K562 (cell line): ENCODE measurements at regions not wholly inside any gene's neighbourhood (a gene's known extent, or its start where the extent isn't known, plus 50 kb on each side); places are given as distances from the start of the nearest gene placed in this dataset.

Experiments used
- AFF1 ChIP-seq, 2 experiments: fragments of 450-650 bp; IDR thresholded peaks; 2 replicates each; pipeline ENCODE4 v1.6.1; 2018; ENCODE audit warnings: mild to moderate bottlenecking in 2 of 2, low read depth in 1 of 2; ENCODE audit not compliant: partially characterized antibody in 2 of 2
- GATAD2B ChIP-seq: fragments of 450-650 bp; IDR thresholded peaks from 2 replicates; pipeline ENCODE4 v1.6.1; 2017; ENCODE audit warnings: mild to moderate bottlenecking, borderline replicate concordance
- MLX ChIP-seq, 2 experiments: fragments of 450-650 bp in 1 of 2; sonication (generic) in 1 of 2; formaldehyde crosslinking; conservative IDR thresholded peaks; 2 replicates each; pipeline versions ENCODE4 v1.4.0 to v1.8.1; 2020 to 2022; ENCODE audit warnings: mild to moderate bottlenecking in 1 of 2, missing genetic modification reagents in 1 of 2
- MTF1 ChIP-seq: fragments of 250-450 bp; sonication (Bioruptor Pico); IDR thresholded peaks from 2 replicates; pipeline ENCODE4 v1.9.0; 2021; ENCODE audit warnings: moderate library complexity, mild to moderate bottlenecking, inconsistent platforms, borderline replicate concordance
- NFYB ChIP-seq: IDR thresholded peaks from 2 replicates; pipeline ENCODE4 v1.6.1; 2011; ENCODE audit warnings: mild to moderate bottlenecking, moderate library complexity; ENCODE audit not compliant: insufficient read length; ENCODE audit errors: extremely low read depth
- NKRF ChIP-seq: fragments of 450-650 bp; IDR thresholded peaks from 2 replicates; pipeline ENCODE4 v1.6.1; 2016; ENCODE audit warnings: borderline replicate concordance
- NRF1 ChIP-seq, 2 experiments: fragments of 450-650 bp; IDR thresholded peaks in 1 of 2; conservative IDR thresholded peaks in 1 of 2; 2 replicates each; pipeline ENCODE4 v1.6.1; 2014; ENCODE audit warnings: mild to moderate bottlenecking in 2 of 2
- PATZ1 ChIP-seq: fragments of 250-450 bp; sonication (Bioruptor Pico); IDR thresholded peaks from 2 replicates; pipeline ENCODE4 v1.5.0; 2020; ENCODE audit warnings: mild to moderate bottlenecking, borderline replicate concordance
- SRSF1 ChIP-seq: fragments of 200-400 bp; formaldehyde crosslinking; IDR thresholded peaks from 2 replicates; pipeline ENCODE4 v1.6.1; 2017; ENCODE audit warnings: mild to moderate bottlenecking, low read depth, low read length, moderate library complexity
- TEAD4 ChIP-seq, 2 experiments: sonication (generic) in 1 of 2; formaldehyde crosslinking in 1 of 2; IDR thresholded peaks; 2 replicates each; pipeline versions ENCODE4 v1.6.1 to v1.8.0; 2012 to 2022; ENCODE audit warnings: borderline replicate concordance in 1 of 2, inconsistent platforms in 1 of 2, low read length in 1 of 2, mild to moderate bottlenecking in 1 of 2, missing genetic modification reagents in 1 of 2
- ZNF586 ChIP-seq: fragments of 450-650 bp; formaldehyde crosslinking; conservative IDR thresholded peaks from 2 replicates; pipeline ENCODE4 v1.4.0; 2020; ENCODE audit warnings: mild to moderate bottlenecking, moderate library complexity
- ZNF609 ChIP-seq: sonication (generic); formaldehyde crosslinking; IDR thresholded peaks from 2 replicates; pipeline ENCODE4 v1.8.1; 2023; ENCODE audit warnings: missing genetic modification reagents, mild to moderate bottlenecking, borderline replicate concordance

- TF ChIP-seq MTF1 (CRISPR knock-in tag), result no peak
- TF ChIP-seq SRSF1, result no peak
- peak; percentile 95; the same call in 1 of the 2 replicates for TF ChIP-seq GATAD2B
- no peak for TF ChIP-seq MLX (CRISPR knock-in tag; conservative IDR thresholded peaks at IDR 0.05)
- TF ChIP-seq NKRF, result no peak
- TF ChIP-seq NRF1 (conservative IDR thresholded peaks at IDR 0.05 in 1 of 2, IDR thresholded peaks at IDR 0.05 in 1 of 2), result peak; percentile 46 to 47; a peak in 2 of 4 replicates
- TF ChIP-seq PATZ1 (CRISPR knock-in tag), result no peak
- TF ChIP-seq ZNF586 (CRISPR knock-in tag), result no peak
- peak in 1 of 2 experiments; percentile 62 for TF ChIP-seq AFF1 (IDR thresholded peaks at IDR 0.05; ENCODE audit: low read depth in 1 of 2, partially characterized antibody in 2 of 2)
- TF ChIP-seq ZNF609, result no peak
- TF ChIP-seq TEAD4 (IDR thresholded peaks at IDR 0.05; ENCODE audit: low read length), result peak; percentile 84
- TF ChIP-seq TEAD4 (CRISPR knock-in tag; IDR thresholded peaks at IDR 0.05; ENCODE audit: borderline replicate concordance), result no peak
- no peak for TF ChIP-seq NFYB
Measured at GRCh38 chr9:124202447-124202971, 55.2 kb upstream of the NEK6 start (continued).
